ENCODE measurements at regions not wholly inside any gene's neighbourhood (a gene's known extent, or its start where the extent isn't known, plus 50 kb on each side); places are given as distances from the start of the nearest gene placed in this dataset.

- Histone ChIP-seq H4K20me1 (ENCODE audit: insufficient read depth) (no peaks in the 10 kb centered on the region), H3K79me2 (ENCODE audit: insufficient read depth, low read length) (no peaks in the 10 kb centered on the region), H3K9me2 (ENCODE audit: insufficient read depth) (no peaks in the 10 kb centered on the region), H3K9ac (ENCODE audit: low read length) (no peak overlapping the region), H3K27me3 (ENCODE audit: insufficient read depth, low read length) (no peaks in the 10 kb centered on the region), H3K27ac (ENCODE audit: low read depth, low read length) (no peak overlapping the region), H2AFZ (ENCODE audit: low read depth, low read length, poor library complexity, severe bottlenecking) (no peak overlapping the region), H3K4me2 (ENCODE audit: low read length) (no peak overlapping the region), H3K36me3 (ENCODE audit: control insufficient read depth in 1 of 2, insufficient read depth in 2 of 2, low read length in 2 of 2) (no peaks in the 10 kb centered on the region), H3K9me3 (ENCODE audit: control insufficient read depth in 1 of 2, insufficient read depth in 1 of 2, low read depth in 1 of 2, low read length in 2 of 2) (peaks cover 0 to 8% of the 10 kb centered on the region in 2 experiments; a peak in 1 of 4 replicates), H3K4me3 (replicated peaks in 1 of 2; ENCODE audit: low read depth in 1 of 2, low read length in 2 of 2) (no peak overlapping the region), H3K4me1 (ENCODE audit: control insufficient read depth in 1 of 2, insufficient read depth in 2 of 2, low read length in 2 of 2) (no peaks in the 10 kb centered on the region)
- CTCF ChIA-PET = interaction anchor here (0.6 kb wide), 1 partner anchor 582 kb away, joined by 4 read pairs; no protein-coding TSS in a partner anchor
- no TSS peak for BruUV-seq (replicated peaks)
- TF ChIP-seq SIN3A (IDR thresholded peaks at IDR 0.05; ENCODE audit: low read depth) = no peak
- no peak for TF ChIP-seq MAX (IDR thresholded peaks at IDR 0.05)
- TF ChIP-seq EZH2phosphoT487 (IDR thresholded peaks at IDR 0.05; ENCODE audit: borderline replicate concordance) = no peak
- no peak for TF ChIP-seq ELF1 (IDR thresholded peaks at IDR 0.05; ENCODE audit: borderline replicate concordance, low read depth)
- TF ChIP-seq ZNF274 (IDR thresholded peaks at IDR 0.05; ENCODE audit: low read depth, low read length) = no peak
- no peak for TF ChIP-seq TCF7L2 (IDR thresholded peaks at IDR 0.05; ENCODE audit: borderline replicate concordance, extremely low read depth, insufficient read depth, insufficient read length)
- TF ChIP-seq, protein P1, sequence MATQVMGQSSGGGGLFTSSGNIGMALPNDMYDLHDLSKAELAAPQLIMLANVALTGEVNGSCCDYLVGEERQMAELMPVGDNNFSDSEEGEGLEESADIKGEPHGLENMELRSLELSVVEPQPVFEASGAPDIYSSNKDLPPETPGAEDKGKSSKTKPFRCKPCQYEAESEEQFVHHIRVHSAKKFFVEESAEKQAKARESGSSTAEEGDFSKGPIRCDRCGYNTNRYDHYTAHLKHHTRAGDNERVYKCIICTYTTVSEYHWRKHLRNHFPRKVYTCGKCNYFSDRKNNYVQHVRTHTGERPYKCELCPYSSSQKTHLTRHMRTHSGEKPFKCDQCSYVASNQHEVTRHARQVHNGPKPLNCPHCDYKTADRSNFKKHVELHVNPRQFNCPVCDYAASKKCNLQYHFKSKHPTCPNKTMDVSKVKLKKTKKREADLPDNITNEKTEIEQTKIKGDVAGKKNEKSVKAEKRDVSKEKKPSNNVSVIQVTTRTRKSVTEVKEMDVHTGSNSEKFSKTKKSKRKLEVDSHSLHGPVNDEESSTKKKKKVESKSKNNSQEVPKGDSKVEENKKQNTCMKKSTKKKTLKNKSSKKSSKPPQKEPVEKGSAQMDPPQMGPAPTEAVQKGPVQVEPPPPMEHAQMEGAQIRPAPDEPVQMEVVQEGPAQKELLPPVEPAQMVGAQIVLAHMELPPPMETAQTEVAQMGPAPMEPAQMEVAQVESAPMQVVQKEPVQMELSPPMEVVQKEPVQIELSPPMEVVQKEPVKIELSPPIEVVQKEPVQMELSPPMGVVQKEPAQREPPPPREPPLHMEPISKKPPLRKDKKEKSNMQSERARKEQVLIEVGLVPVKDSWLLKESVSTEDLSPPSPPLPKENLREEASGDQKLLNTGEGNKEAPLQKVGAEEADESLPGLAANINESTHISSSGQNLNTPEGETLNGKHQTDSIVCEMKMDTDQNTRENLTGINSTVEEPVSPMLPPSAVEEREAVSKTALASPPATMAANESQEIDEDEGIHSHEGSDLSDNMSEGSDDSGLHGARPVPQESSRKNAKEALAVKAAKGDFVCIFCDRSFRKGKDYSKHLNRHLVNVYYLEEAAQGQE (IDR thresholded peaks at IDR 0.05; ENCODE audit: low read depth) = no peak
- TF ChIP-seq ZFX (IDR thresholded peaks at IDR 0.05) = no peak
- TF ChIP-seq EGR1 (IDR thresholded peaks at IDR 0.05; ENCODE audit: low read depth) = no peak
- TF ChIP-seq CEBPB (IDR thresholded peaks at IDR 0.05; ENCODE audit: low read depth) = no peak
- TF ChIP-seq POLR2A (IDR thresholded peaks at IDR 0.05; ENCODE audit: borderline replicate concordance, extremely low read depth, insufficient read depth, insufficient read length) = no peak
- no peak for TF ChIP-seq CBX3 (IDR thresholded peaks at IDR 0.05; ENCODE audit: low read depth)
- TF ChIP-seq POLR2AphosphoS5 (IDR thresholded peaks at IDR 0.05; ENCODE audit: low read depth, low read length) = no peak
- DNase-seq (ENCODE audit: low read depth, low spot score) (no peak), ATAC-seq (no peak)
- RAD21 ChIA-PET (ENCODE audit: low non-redundant PET in 1 of 2, low total read pairs in 2 of 2, uncharacterized antibody in 2 of 2, unreplicated experiment in 2 of 2) = no interaction called here
- intact Hi-C loops (cut with micrococcal nuclease) = no loop called here
- POLR2A ChIA-PET = no interaction called here
Measured at GRCh38 chr6:22770054-22770453, 200.7 kb downstream of the HDGFL1 start.
